Fibroblast of mammary gland (primary cell): ENCODE measurements at regions not wholly inside any gene's neighbourhood (a gene's known extent, or its start where the extent isn't known, plus 50 kb on each side); places are given as distances from the start of the nearest gene placed in this dataset.

Source experiments
- DNase-seq: peaks from one replicate; pipeline ENCODE4 v3.0.0-alpha.2; 2010; ENCODE audit warnings: low read depth
- H3K4me3 ChIP-seq: 2 replicates; pipeline ENCODE4 v1.5.1; 2011; ENCODE audit warnings: low read depth, mild to moderate bottlenecking, low read length, moderate library complexity; ENCODE audit not compliant: control insufficient read depth
- TF ChIP-seq, protein P1 (sequence below): conservative IDR thresholded peaks from 2 replicates; pipeline ENCODE4 v1.5.1; 2011; ENCODE audit warnings: low read depth, low read length, inconsistent platforms; ENCODE audit not compliant: control insufficient read depth, insufficient read depth

DNA sequence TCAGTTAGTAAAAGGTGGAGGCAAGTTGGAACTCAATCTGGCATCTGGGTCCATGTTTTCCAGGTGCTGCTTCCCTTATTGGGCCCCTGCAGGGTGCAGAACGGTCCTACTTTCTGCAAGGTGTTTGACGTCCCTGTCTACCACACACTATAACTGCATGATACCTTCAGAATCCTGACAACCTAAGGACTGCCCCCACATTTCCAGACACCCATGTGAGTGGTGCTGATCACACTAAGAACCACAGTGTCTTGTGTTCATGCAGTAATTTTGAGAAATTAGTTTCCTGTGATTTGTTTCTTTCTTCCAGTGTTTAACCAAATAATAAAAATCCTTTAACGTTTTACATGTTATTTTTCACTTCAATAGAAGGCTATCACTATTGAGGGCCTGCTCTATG is 121.1 kb upstream of the MDM1 start:
- no peak overlapping the region for H3K4me3 ChIP-seq
- TF ChIP-seq, protein P1, sequence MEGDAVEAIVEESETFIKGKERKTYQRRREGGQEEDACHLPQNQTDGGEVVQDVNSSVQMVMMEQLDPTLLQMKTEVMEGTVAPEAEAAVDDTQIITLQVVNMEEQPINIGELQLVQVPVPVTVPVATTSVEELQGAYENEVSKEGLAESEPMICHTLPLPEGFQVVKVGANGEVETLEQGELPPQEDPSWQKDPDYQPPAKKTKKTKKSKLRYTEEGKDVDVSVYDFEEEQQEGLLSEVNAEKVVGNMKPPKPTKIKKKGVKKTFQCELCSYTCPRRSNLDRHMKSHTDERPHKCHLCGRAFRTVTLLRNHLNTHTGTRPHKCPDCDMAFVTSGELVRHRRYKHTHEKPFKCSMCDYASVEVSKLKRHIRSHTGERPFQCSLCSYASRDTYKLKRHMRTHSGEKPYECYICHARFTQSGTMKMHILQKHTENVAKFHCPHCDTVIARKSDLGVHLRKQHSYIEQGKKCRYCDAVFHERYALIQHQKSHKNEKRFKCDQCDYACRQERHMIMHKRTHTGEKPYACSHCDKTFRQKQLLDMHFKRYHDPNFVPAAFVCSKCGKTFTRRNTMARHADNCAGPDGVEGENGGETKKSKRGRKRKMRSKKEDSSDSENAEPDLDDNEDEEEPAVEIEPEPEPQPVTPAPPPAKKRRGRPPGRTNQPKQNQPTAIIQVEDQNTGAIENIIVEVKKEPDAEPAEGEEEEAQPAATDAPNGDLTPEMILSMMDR = no peak
- no peak for DNase-seq

DNA sequence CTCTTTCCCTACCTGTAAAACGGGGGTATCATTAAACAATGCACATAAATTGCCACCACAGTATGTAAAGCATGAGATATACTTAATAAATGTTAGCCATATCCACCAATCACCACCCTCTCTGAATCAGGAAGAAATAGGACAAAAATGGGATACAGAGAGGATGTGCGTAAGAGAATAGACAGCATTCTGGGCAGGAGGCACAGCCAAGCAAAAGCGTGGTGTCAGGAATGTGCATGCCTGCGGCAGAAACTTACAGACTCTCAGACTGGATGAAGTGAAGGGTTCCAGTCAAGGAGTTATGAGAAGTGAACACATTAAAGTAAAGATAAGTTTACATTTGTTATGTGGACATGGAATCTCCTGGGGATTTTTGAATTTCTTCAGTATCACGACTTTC is 121.7 kb upstream of the MDM1 start:
- H3K4me3 ChIP-seq = no peak overlapping the region
- DNase-seq = no peak
- TF ChIP-seq, protein P1 = no peak

DNA sequence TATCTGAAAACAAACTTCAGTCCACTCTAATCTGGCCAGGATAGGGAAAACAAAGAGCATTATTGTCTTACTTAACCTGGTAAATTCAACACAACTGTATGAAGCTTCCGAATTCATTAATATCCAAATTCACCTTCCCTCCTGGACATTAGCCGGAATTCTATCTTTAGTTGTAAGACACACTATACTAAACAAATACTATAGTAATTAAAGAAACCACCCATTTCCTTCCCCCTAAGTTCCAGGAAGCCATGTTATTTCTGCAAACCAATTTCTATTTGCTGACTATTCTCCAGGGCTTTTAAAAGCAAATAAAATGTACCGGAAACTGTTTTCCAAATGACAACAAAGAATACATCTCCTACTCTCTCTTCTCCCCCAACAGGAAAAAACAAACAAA is 122.7 kb upstream of the MDM1 start:
- TF ChIP-seq, protein P1 = no peak
- no peak for DNase-seq
- no peak overlapping the region for H3K4me3 ChIP-seq

DNA sequence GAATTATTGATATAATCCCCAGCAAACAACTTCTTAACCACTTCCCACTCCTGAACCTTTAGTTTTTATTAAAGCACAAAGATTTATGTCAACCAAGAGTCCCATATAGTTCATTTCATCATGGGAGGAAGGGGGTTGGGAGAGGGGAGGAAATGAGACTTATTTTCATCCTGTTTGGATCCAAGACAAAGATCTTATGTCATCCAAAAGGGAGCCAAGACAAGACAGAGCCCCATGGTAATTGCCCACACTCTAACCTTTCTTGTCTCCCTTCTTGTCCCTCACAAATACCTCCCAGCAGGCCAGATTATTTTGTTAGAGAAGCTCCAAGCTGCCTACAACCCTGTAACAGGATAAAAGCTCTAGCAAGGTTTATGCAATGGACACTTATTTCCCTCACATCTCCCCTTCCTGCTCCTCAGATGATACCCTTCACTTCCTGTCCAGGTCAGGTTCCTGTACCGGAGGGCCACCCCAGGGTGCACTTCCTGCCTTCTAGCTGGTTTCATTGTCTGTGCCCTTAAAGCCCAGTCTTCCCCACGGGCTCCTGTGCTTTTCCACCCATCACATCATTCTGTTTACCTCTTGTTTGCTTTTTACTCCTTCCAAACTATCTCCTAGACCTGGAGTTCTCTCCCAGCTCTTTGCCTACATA is 123.7 kb upstream of the MDM1 start:
- no peak for DNase-seq
- no peak overlapping the region for H3K4me3 ChIP-seq
- TF ChIP-seq, protein P1 = no peak

DNA sequence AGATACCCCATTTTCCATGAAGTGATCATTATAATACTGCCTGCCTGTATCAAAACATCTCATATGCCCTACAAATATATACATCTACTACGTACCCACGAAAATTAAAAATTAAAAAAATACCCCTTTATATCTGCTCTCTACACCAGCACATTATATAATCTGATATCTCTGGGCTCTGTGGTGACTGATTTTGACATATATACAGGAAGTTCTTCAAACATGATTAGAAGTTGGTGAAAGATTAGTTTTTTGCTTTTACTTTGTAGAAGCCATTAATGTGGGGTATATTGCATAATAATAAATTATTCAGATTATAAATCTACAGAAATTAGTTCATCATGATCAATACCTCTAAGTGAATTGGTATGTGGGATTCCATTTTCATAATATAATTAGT is 126.7 kb upstream of the MDM1 start:
- no peak overlapping the region for H3K4me3 ChIP-seq
- TF ChIP-seq, protein P1 = no peak
- DNase-seq = no peak

DNA sequence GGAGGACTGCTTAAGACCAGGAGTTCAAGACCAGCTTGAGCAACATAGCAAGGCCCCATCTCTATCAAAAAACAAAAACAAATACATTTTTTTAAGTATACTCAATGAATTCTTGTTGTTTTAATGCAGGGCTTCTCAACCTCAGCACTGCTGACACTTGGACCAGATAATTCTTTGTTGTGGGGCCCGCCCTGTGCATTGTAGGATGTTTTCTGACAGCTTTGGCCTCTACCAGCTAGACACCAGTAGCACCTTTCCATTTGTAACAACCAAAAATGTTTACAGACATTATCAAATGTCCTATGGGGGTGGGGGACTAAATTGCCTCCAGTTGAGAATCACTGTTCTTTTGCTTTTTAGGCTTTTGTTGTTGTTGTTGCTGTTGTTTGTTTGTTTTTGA is 128.1 kb upstream of the MDM1 start:
- TF ChIP-seq, protein P1 = no peak
- H3K4me3 ChIP-seq = no peak overlapping the region
- DNase-seq = no peak

DNA sequence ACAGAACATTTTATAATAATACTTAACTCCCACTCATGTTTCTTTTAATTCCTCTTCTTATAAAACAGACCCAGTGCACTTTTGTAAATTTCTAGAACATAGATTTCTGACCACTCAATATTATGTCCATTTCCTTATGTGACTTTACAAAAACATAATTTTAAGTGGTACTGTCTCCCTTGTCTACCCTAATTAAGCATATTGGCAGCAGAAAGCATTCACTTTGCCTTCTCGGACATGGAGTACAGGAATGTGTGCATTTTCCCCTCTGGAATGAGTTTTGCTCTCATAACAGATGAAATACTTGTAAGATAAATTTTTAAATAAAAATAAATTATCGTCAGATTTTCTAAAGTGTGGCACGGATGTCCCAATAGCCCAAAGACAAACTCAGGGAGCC is 129.5 kb upstream of the MDM1 start:
- TF ChIP-seq, protein P1 = no peak
- no peak for DNase-seq

More for the DNA sequence above, 129.5 kb upstream of the MDM1 start:
- H3K4me3 ChIP-seq = no peak overlapping the region
